GM12891 (cell line): ENCODE measurements at regions not wholly inside any gene's neighbourhood (a gene's known extent, or its start where the extent isn't known, plus 50 kb on each side); places are given as distances from the start of the nearest gene placed in this dataset.

Experiments used
- DNase-seq: peaks from one replicate; pipeline ENCODE4 v3.0.0; 2011; ENCODE audit warnings: low spot score; ENCODE audit not compliant: insufficient read length
- FAIRE-seq: peaks from 2 replicates; lab custom pipeline; 2011; peaks lifted over from hg19 to GRCh38; lab: Jason Lieb, UNC
- PAX5 ChIP-seq: IDR thresholded peaks from 2 replicates; pipeline ENCODE4 v1.6.1; 2011; ENCODE audit warnings: low read length, moderate library complexity, mild to moderate bottlenecking; ENCODE audit not compliant: insufficient read depth, severe bottlenecking
- POLR2A ChIP-seq: IDR thresholded peaks from 2 replicates; pipeline ENCODE4 v1.6.1; 2011; ENCODE audit warnings: low read depth, low read length, control low read depth
- POLR2AphosphoS5 ChIP-seq: IDR thresholded peaks from 2 replicates; pipeline ENCODE4 v1.6.1; 2011; ENCODE audit warnings: low read depth, low read length, control low read depth
- POU2F2 ChIP-seq: IDR thresholded peaks from 2 replicates; pipeline ENCODE4 v1.6.1; 2011; ENCODE audit warnings: low read depth, mild to moderate bottlenecking, control low read depth, low read length, moderate library complexity
- SPI1 ChIP-seq: IDR thresholded peaks from 2 replicates; pipeline ENCODE4 v1.6.1; 2011; ENCODE audit warnings: low read depth, low read length, control low read depth
- TAF1 ChIP-seq: IDR thresholded peaks from 2 replicates; pipeline ENCODE4 v1.6.1; 2011; ENCODE audit warnings: low read depth, low read length, control low read depth

DNA sequence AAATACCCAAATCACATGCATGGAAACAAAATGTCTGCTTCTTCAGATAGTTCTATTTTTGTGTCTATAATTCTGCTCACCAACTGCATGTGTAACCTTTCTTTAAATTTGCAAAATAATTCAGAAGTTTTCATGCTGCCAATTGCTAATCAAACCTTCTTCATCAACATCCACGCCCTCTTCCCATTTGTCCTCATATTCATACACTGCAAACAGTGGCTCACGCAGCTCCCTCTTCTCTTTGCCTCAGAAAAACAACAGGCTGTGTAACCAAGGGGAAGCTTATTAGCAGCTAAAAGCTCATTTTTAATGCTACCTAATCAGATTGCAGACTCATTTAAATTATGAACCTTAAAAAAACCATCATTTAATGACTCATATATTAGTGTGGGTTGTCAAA lies 555.0 kb upstream of the EPHA7 start:
- no peak for TF ChIP-seq POU2F2
- no peak for TF ChIP-seq PAX5
- TF ChIP-seq SPI1, result no peak
- no peak for TF ChIP-seq POLR2A
- TF ChIP-seq TAF1, result no peak
- no peak for TF ChIP-seq POLR2AphosphoS5
- no peak for DNase-seq
- no peak for FAIRE-seq

DNA sequence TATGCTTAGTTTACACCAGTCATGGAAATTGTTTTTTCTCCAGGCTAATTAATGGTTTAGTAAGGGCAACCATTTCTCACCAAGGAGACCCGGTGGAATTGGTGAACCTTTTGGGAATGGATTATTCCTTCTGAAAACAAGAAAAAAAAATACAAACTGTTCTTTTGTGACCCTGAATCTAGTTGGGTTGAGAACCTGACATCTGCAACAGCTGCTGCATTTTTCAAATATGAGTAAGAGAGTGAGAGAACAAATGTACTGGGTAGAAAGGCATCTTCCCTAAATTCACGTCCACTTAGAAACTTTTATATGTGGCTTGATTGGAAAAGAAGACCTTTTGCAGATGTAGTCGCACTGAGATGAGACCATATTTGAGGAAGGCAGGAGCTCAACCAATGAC lies 553.4 kb upstream of the EPHA7 start:
- TF ChIP-seq PAX5 (no peak), TAF1 (no peak), POU2F2 (no peak), SPI1 (no peak), POLR2AphosphoS5 (no peak), POLR2A (no peak)
- DNase-seq (no peak), FAIRE-seq (no peak)

DNA sequence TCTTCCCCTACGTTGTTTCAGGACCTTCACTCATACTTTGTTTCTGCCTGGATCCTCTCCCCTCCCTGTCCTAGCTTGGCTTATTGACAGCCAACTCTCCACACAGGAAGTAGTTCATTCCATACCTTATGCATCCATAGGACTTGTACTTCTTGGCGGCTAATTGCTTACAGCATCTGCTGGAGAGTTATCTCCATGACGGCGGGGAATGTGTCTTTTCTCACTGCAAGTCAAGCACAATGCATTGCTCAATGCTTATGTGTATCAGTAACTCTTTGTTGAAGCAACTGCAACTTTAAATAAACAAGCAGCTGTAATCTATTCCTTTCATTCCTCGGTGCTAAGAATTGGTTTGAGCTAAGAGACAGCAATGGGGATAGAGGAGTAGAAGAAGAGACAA lies 551.3 kb upstream of the EPHA7 start:
- TF ChIP-seq POU2F2, result no peak
- no peak for TF ChIP-seq PAX5
- TF ChIP-seq POLR2A, result no peak
- no peak for TF ChIP-seq POLR2AphosphoS5
- no peak for DNase-seq
- no peak for FAIRE-seq

DNA sequence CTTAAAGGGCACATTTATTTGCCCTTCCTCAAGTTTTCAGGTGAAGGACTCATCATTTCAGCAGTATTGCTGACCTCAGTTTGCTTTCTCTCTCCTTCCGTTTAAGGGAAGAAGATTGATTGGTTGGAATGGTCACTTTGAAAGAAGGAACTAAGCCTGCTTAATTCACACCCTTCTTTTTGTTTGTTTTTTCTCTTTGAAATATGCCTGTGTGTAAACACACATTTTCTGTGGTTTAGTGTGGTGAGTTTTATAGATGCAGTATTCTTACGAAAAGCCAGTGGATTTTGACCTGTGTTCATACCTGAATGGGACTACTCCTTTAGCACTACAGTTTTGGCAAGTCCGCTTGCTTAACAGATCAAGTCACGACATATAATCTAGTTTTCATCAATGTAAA lies 548.8 kb upstream of the EPHA7 start:
- FAIRE-seq, result no peak
- TF ChIP-seq PAX5 (no peak), TAF1 (no peak), POLR2AphosphoS5 (no peak), POLR2A (no peak), SPI1 (no peak), POU2F2 (no peak)
- DNase-seq, result no peak

DNA sequence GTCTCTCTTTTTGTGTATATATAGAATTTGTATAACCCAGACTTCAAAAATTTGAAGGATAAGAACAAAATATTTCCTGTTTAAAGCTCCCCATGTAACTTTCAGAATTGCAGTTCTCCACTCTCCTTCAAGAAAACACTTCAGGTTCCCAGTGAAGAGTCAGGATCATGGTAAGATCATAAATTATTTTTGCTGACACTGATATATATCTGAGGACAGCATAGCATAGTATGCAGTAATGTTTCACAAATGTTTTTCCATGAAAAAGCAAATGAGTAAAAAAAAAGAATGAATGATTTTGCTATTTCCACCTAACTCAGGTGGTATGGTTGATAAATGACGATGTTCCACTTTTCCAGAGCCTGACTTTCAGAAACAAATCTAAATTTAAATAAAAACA lies 545.6 kb upstream of the EPHA7 start:
- FAIRE-seq (no peak), DNase-seq (no peak)
- TF ChIP-seq TAF1, result no peak
- no peak for TF ChIP-seq POLR2AphosphoS5
- no peak for TF ChIP-seq POU2F2
- TF ChIP-seq PAX5, result no peak
- TF ChIP-seq SPI1, result no peak
- TF ChIP-seq POLR2A, result no peak

DNA sequence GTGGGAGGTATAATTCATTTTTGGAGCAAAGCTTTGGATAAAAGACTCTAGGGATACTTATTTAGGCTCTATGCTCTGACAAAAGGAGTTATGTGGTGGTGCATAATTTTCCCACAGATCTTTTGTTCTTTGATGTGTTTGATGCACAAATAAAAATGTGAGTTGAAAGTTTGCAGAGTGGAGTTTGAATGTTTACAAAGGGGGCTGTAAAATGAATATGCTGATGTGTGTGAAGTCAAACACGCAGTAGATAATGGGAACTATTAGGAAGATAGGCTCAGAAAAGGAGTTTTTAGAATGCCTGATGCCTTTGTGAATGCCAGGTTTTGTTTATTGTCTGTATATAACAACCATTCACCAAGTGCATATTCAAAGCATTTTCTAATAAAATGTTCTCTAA lies 545.0 kb upstream of the EPHA7 start:
- no peak for FAIRE-seq
- no peak for DNase-seq
- TF ChIP-seq PAX5 (no peak), TAF1 (no peak), SPI1 (no peak), POLR2A (no peak), POU2F2 (no peak), POLR2AphosphoS5 (no peak)

DNA sequence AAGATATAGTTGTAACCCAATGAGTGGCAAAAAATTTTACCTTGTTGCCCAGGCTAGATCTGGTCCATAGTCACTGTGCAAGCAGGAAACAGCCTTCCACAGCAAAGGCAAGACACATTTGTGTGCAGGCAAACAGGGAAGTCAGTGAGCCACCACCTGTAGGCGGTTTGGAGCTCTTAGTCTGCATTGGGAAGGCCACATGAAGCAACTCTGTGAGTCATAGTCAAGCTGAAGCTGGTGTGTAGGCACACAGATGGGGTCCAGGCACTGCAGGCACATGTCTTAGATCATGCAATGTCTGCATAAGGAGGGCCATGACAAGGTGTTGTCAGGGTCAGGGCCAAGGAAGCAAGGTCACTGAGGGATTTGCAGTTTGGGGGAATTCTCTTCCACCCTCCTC lies 543.2 kb upstream of the EPHA7 start:
- TF ChIP-seq TAF1 (no peak), SPI1 (no peak), PAX5 (no peak), POLR2AphosphoS5 (no peak), POLR2A (no peak), POU2F2 (no peak)
- no peak for FAIRE-seq
- no peak for DNase-seq

DNA sequence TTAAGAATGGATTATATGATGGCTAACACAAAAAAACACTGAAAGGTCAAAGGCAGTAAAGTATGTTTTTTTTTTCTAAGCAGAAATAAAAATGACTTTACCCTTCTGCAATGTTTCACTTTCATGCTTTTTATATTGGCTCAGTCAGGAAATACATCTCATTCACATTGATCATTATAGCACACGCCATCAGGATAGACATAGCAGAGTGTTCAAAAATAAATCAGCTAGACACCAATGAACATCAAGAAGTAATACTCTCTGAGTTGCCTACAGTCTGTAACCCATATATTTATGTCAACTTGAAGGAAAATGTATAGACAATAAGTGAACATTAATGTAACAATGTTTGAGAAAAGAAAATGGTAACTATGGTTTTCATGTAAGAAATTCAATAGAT lies 535.2 kb upstream of the EPHA7 start:
- TF ChIP-seq POLR2A, result no peak
- no peak for TF ChIP-seq SPI1
- no peak for TF ChIP-seq POLR2AphosphoS5
- no peak for TF ChIP-seq TAF1
- no peak for TF ChIP-seq PAX5
- no peak for TF ChIP-seq POU2F2
- no peak for FAIRE-seq
- DNase-seq, result no peak

DNA sequence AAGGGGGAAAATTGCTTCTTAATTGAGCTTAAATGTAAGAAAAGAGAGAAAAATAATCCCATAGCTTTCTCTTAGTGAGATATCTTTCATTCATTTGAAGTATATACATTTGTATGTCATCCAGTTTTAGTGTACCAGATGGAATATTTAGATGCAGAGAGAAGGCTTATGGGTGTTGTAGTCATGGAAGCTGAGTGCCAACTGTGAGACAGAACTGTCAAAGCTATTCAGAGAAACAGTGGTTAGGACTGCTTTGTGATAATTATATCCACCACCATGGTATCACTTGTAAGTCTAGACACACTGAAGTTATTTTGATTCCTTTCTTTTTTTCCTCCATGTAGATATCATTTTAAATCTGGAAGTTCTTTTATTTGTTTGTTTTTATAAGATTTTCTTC lies 524.3 kb upstream of the EPHA7 start:
- DNase-seq (no peak), FAIRE-seq (no peak)
- TF ChIP-seq POLR2A, result no peak
- TF ChIP-seq SPI1, result no peak
- TF ChIP-seq POLR2AphosphoS5, result no peak
- TF ChIP-seq PAX5, result no peak
- TF ChIP-seq POU2F2, result no peak
- no peak for TF ChIP-seq TAF1

DNA sequence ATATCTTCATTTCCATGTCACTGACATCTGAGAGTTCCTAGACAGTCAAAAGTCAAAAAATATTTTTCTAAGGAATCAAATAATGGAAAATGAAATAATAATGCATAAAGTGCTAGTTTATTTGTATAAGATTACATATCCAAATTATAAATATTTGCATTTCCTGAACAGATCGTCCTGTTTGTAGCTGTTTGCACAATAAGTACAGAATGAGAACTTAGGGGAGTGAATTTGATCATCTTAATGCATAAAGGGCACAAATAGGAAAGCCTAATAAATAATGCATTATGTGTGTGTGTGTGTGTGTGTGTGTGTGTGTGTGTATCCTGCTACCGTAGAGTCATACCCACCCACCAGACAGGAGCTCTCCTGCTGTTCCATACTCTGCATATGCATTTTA lies 521.0 kb upstream of the EPHA7 start:
- FAIRE-seq, result no peak
- DNase-seq, result no peak
- no peak for TF ChIP-seq SPI1
- TF ChIP-seq PAX5, result no peak
- no peak for TF ChIP-seq POLR2AphosphoS5
- TF ChIP-seq POU2F2, result no peak
- TF ChIP-seq POLR2A, result no peak
- TF ChIP-seq TAF1, result no peak

DNA sequence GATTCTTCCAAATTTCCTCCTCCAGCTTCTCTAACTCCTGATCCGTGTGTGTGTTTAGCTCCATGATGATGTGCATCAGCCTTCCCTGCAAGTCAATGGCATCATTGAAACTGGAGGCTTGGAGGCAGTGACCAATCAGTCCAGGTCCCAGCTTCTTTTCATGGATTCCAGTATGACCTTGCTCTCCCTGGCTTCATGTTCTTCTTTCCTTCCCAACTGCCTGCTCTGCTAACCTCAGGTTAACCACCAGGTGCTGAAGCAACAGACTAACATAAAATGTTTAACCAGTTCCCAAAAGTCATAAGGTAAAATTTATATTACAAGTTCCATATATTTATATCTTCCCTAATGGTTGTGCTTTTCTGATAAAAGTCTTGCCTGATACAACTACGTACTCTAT lies 512.8 kb upstream of the EPHA7 start:
- FAIRE-seq (no peak), DNase-seq (no peak)
- TF ChIP-seq PAX5 (no peak), POLR2A (no peak), TAF1 (no peak), POLR2AphosphoS5 (no peak)

DNA sequence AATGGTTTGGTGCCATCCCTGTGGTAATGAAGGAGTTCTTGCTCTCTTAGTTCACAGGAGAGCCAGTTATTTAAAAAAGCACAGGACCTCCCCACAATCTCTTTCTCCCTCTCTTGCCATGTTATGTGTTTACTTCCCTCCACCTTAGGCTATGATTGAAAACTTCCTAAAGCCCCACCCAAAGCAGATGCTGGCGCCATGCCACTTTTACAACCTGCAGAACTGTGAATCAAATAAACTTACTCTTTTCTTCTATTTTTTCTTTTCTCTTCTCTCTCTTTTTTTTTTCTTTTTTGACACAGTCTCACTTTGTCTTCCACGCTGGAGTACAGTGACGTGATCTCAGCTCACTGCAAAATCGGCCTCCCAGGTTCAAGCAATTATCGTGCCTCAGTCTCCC lies 508.4 kb upstream of the EPHA7 start:
- FAIRE-seq (no peak), DNase-seq (no peak)
- TF ChIP-seq TAF1 (no peak), POLR2AphosphoS5 (no peak), POLR2A (no peak), SPI1 (no peak), POU2F2 (no peak), PAX5 (no peak)
